Peyer's patch (tissue), 4 donors: ENCODE measurements at regions not wholly inside any gene's neighbourhood (a gene's known extent, or its start where the extent isn't known, plus 50 kb on each side); places are given as distances from the start of the nearest gene placed in this dataset.

ENCODE experiments used
- DNase-seq, 3 donors: peaks; one replicate each; pipeline ENCODE4 v3.0.0-alpha.2; 2017 to 2019
- H3K27ac ChIP-seq, 4 donors: fragments of 200-600 bp; sonication (generic); one replicate each; pipeline ENCODE4 v1.5.1; 2016 to 2019
- H3K27me3 ChIP-seq, 2 donors: fragments of 200-600 bp; sonication (generic); one replicate each; pipeline ENCODE4 v1.5.1; 2019
- H3K36me3 ChIP-seq, 3 donors: fragments of 200-600 bp; sonication (generic); one replicate each; pipeline ENCODE4 v1.5.1; 2016 to 2019
- H3K4me1 ChIP-seq, 4 donors: fragments of 200-600 bp; sonication (generic); one replicate each; pipeline ENCODE4 v1.5.1; 2016 to 2019
- H3K4me3 ChIP-seq, 4 donors: fragments of 200-600 bp; sonication (generic); 1 replicate in 3 of 4; 2 replicates in 1 of 4; pipeline ENCODE4 v1.5.1; 2016 to 2019; ENCODE audit warnings: mild to moderate bottlenecking in 1 of 4
- H3K9me3 ChIP-seq, 4 donors: fragments of 200-600 bp; sonication (generic); one replicate each; pipeline ENCODE4 v1.5.1; 2016 to 2019; ENCODE audit warnings: mild to moderate bottlenecking in 1 of 4
- CTCF ChIP-seq, 6 experiments: fragments of 450-650 bp in 4 of 6; fragments of 200-600 bp in 2 of 6; sonication (generic) in 1 of 6; IDR thresholded peaks; one replicate each; pipeline ENCODE4 v1.5.1; 2017 to 2019; ENCODE audit warnings: antibody characterized with exemption in 6 of 6, mild to moderate bottlenecking in 3 of 6, moderate library complexity in 1 of 6
- POLR2A ChIP-seq, 2 donors: fragments of 450-650 bp; IDR thresholded peaks; one replicate each; pipeline ENCODE4 v1.5.1; 2017; ENCODE audit warnings: antibody characterized with exemption in 2 of 2, mild to moderate bottlenecking in 2 of 2, moderate library complexity in 2 of 2

- H3K27ac ChIP-seq: no peak overlapping the region
- TF ChIP-seq POLR2A (IDR thresholded peaks at IDR 0.05): no peak
- no peak for TF ChIP-seq CTCF (IDR thresholded peaks at IDR 0.05)
- no peak for DNase-seq
- no peaks in the 10 kb centered on the region for H3K4me1 ChIP-seq
- H3K9me3 ChIP-seq: no peaks in the 10 kb centered on the region
- H3K36me3 ChIP-seq: no peaks in the 10 kb centered on the region
- no peak overlapping the region for H3K4me3 ChIP-seq
- no peaks in the 10 kb centered on the region for H3K27me3 ChIP-seq
Observed at GRCh38 chr13:62130062-62130970, 714.7 kb upstream of the PCDH20 start.

- H3K4me3 ChIP-seq: no peak overlapping the region
- DNase-seq: no peak
- H3K27me3 ChIP-seq: no peaks in the 10 kb centered on the region
- TF ChIP-seq CTCF (IDR thresholded peaks at IDR 0.05): no peak
- no peak for TF ChIP-seq POLR2A (IDR thresholded peaks at IDR 0.05)
- H3K4me1 ChIP-seq: no peaks in the 10 kb centered on the region
- no peaks in the 10 kb centered on the region for H3K9me3 ChIP-seq
- no peak overlapping the region for H3K27ac ChIP-seq
- H3K36me3 ChIP-seq: no peaks in the 10 kb centered on the region
Observed at GRCh38 chr13:62129000-62129551, 713.4 kb upstream of the PCDH20 start.

GRCh38 chr13:62126400-62126799, 710.8 kb upstream of the PCDH20 start:
- no peak for DNase-seq
- no peak overlapping the region for H3K4me3 ChIP-seq
- no peak overlapping the region for H3K27ac ChIP-seq
- TF ChIP-seq POLR2A (IDR thresholded peaks at IDR 0.05) (no peak), CTCF (IDR thresholded peaks at IDR 0.05) (no peak)
- no peaks in the 10 kb centered on the region for H3K36me3 ChIP-seq
- H3K9me3 ChIP-seq: no peaks in the 10 kb centered on the region
- H3K4me1 ChIP-seq: no peaks in the 10 kb centered on the region
- H3K27me3 ChIP-seq: no peaks in the 10 kb centered on the region

GRCh38 chr13:62125451-62125850, 709.8 kb upstream of the PCDH20 start:
- Histone ChIP-seq H3K27ac (no peak overlapping the region), H3K36me3 (no peaks in the 10 kb centered on the region), H3K4me3 (no peak overlapping the region), H3K4me1 (no peaks in the 10 kb centered on the region), H3K27me3 (no peaks in the 10 kb centered on the region), H3K9me3 (no peaks in the 10 kb centered on the region)
- no peak for TF ChIP-seq POLR2A (IDR thresholded peaks at IDR 0.05)
- TF ChIP-seq CTCF (IDR thresholded peaks at IDR 0.05): no peak
- no peak for DNase-seq

- H3K9me3 ChIP-seq: no peaks in the 10 kb centered on the region
- TF ChIP-seq CTCF (IDR thresholded peaks at IDR 0.05) (no peak), POLR2A (IDR thresholded peaks at IDR 0.05) (no peak)
- H3K27me3 ChIP-seq: no peaks in the 10 kb centered on the region
- H3K4me3 ChIP-seq: no peak overlapping the region
- H3K4me1 ChIP-seq: no peaks in the 10 kb centered on the region
- DNase-seq: no peak
- H3K27ac ChIP-seq: no peak overlapping the region
- H3K36me3 ChIP-seq: no peaks in the 10 kb centered on the region
Observed at GRCh38 chr13:62123409-62123808, 707.8 kb upstream of the PCDH20 start.
